ENCODE measurements at regions not wholly inside any gene's neighbourhood (a gene's known extent, or its start where the extent isn't known, plus 50 kb on each side); places are given as distances from the start of the nearest gene placed in this dataset.

DNA sequence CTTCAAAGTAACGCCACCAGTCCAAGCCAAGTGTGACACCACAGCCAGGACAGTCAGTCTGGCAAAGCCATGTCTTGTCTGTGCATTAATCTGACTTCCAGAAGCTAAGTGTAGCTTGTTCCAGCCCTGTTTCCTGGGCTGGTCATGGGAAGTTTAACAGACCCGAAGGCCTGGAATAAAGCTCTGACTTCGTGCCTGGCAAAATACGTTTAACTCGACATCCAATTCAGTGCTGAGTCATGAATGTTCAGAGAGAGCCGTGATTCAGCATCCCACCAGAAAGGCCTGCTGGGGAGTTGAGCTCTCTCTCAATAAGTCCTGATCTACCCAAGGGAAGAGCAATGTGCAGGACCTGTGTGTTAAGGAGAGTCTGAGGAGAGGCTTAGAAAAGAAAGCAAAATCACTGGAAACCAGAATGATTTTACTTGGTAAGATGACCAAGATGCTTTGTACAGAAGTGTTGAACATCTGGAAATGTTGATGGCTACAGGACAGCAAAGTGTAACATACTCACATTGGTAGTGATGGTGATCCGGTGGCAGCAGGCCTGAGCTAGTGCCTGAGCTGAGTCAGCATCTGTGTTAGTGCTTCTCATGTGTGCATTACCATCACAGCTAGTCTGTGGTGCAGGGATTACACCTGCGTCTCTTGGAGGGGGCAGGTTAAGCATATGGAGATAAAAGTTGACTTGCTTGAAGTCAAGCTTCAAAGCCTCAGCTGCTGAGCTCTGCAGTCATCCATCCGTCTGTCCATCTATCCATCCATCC is 743.7 kb upstream of the HS6ST1 start:
- Histone ChIP-seq H3K9me3 (ENCODE audit: control insufficient read depth, insufficient read depth, low read length) (no peaks in the 10 kb centered on the region), H3K27ac (ENCODE audit: low read depth, low read length) (no peak overlapping the region), H3K4me1 (ENCODE audit: control insufficient read depth, insufficient read depth, low read length) (no peaks in the 10 kb centered on the region), H3K36me3 (ENCODE audit: control insufficient read depth, insufficient read depth, low read length) (no peaks in the 10 kb centered on the region), H3K27me3 (ENCODE audit: control insufficient read depth, insufficient read depth, low read length) (no peaks in the 10 kb centered on the region), H3K4me3 (ENCODE audit: low read depth, low read length) (no peak overlapping the region), H3K9ac (ENCODE audit: low read depth, low read length) (no peak overlapping the region)

DNA sequence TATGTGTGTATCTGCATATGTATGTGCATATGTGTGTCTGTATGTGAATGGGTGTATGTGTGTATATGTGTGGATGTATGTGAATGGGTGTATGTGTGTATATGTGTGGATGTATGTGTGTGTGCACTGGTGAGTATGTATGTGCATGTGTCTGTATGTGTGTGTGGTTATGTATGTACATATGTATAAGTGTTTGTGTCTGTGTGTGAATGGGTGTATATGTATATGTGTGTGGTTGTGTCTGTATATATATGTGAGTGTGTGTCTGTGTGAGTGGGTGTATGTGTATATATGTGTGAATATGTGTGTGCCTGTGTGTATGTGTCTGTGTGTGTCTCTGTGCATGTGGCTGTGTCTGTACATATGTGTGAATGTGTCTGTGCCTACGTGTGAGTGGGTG is 748.4 kb upstream of the HS6ST1 start:
- no peaks in the 10 kb centered on the region for H3K27me3 ChIP-seq (ENCODE audit: control insufficient read depth, insufficient read depth, low read length)
- no peak overlapping the region for H3K27ac ChIP-seq (ENCODE audit: low read depth, low read length)
- H3K9me3 ChIP-seq (ENCODE audit: control insufficient read depth, insufficient read depth, low read length), result no peaks in the 10 kb centered on the region
- H3K4me3 ChIP-seq (ENCODE audit: low read depth, low read length), result no peak overlapping the region
- no peaks in the 10 kb centered on the region for H3K36me3 ChIP-seq (ENCODE audit: control insufficient read depth, insufficient read depth, low read length)
- H3K9ac ChIP-seq (ENCODE audit: low read depth, low read length), result no peak overlapping the region
- H3K4me1 ChIP-seq (ENCODE audit: control insufficient read depth, insufficient read depth, low read length), result no peaks in the 10 kb centered on the region

DNA sequence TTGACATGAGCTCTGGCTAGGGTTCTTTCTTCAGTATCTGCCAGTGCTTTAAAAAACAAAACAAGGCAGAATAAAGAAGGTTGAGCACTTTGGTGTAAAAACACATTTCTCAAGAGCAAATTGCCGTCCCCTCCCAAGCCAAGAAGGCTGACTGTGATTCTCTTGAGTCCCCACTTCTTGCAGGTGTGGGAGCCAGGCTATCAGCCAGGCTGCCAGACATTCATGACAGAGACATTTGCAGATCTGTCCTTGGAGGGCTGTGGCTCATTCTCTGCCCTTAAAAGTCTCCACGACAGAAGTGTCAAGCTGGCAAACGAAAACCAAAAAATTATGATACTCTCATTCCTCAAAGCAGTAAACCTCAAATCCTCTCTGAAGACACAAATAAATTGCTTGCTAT is 749.3 kb upstream of the HS6ST1 start:
- no peaks in the 10 kb centered on the region for H3K27me3 ChIP-seq (ENCODE audit: control insufficient read depth, insufficient read depth, low read length)
- H3K9me3 ChIP-seq (ENCODE audit: control insufficient read depth, insufficient read depth, low read length), result no peaks in the 10 kb centered on the region
- H3K4me3 ChIP-seq (ENCODE audit: low read depth, low read length), result no peak overlapping the region
- H3K27ac ChIP-seq (ENCODE audit: low read depth, low read length), result no peak overlapping the region
- H3K9ac ChIP-seq (ENCODE audit: low read depth, low read length), result no peak overlapping the region
- H3K4me1 ChIP-seq (ENCODE audit: control insufficient read depth, insufficient read depth, low read length), result no peaks in the 10 kb centered on the region
- H3K36me3 ChIP-seq (ENCODE audit: control insufficient read depth, insufficient read depth, low read length), result no peaks in the 10 kb centered on the region

DNA sequence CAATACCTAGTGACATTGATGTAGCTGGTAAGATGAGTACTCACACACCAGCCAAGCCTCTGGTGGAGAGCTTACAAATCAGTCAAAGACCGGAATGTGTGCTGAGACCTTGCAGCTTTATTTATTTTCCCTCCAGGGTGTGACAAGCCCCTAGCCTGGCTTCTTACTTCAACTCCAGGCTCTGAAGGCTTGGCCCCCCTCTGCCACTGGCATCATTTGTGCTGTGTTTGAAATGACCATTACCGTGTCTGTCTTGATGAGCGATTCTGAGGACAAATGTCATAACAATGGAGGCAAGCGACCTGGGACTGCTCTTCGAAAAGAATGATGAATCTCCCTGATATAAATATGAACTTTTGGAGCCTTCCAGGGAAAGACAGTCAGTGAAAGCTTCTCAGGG is 749.9 kb upstream of the HS6ST1 start:
- Histone ChIP-seq H3K36me3 (ENCODE audit: control insufficient read depth, insufficient read depth, low read length) (no peaks in the 10 kb centered on the region), H3K27me3 (ENCODE audit: control insufficient read depth, insufficient read depth, low read length) (no peaks in the 10 kb centered on the region), H3K9me3 (ENCODE audit: control insufficient read depth, insufficient read depth, low read length) (no peaks in the 10 kb centered on the region), H3K27ac (ENCODE audit: low read depth, low read length) (no peak overlapping the region), H3K4me1 (ENCODE audit: control insufficient read depth, insufficient read depth, low read length) (no peaks in the 10 kb centered on the region), H3K9ac (ENCODE audit: low read depth, low read length) (no peak overlapping the region), H3K4me3 (ENCODE audit: low read depth, low read length) (no peak overlapping the region)

DNA sequence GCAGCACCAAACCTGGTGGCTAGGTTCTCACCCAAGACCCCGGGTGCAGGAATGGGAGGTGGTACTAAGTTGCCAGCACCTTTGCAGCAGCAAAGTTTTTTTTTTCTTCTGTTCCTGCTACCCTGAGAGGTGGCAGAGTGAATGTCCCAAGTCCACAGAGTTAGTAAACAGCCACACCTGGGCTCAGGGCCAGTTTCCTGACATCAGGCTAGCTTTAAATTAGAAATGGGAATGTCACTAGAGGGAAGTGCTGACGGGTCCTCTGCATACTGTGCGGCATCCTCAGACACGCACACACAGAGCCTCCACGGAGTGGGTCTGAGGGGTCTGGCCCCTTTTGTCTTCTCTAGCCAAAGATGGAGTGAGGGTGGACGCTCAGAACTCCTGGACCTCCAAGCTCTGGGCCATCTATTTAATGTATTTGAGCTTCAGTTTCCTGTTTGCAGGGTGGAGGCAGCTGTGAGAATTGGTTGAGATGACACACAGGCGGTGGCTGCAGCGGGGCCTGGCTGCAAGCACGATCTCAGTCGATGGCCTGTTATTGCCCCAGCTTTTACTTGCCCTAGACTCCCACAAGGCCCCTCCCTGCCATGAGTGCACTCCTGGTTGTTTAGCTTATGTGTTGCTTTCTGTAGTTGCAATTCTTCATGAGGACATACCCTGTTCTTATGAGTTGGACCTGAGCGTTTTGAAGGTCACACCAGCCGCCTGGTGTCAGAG is 751.4 kb upstream of the HS6ST1 start:
- Histone ChIP-seq H3K4me3 (ENCODE audit: low read depth, low read length) (no peak overlapping the region), H3K27me3 (ENCODE audit: control insufficient read depth, insufficient read depth, low read length) (no peaks in the 10 kb centered on the region), H3K36me3 (ENCODE audit: control insufficient read depth, insufficient read depth, low read length) (no peaks in the 10 kb centered on the region), H3K4me1 (ENCODE audit: control insufficient read depth, insufficient read depth, low read length) (no peaks in the 10 kb centered on the region), H3K9ac (ENCODE audit: low read depth, low read length) (no peak overlapping the region), H3K27ac (ENCODE audit: low read depth, low read length) (no peak overlapping the region), H3K9me3 (ENCODE audit: control insufficient read depth, insufficient read depth, low read length) (no peaks in the 10 kb centered on the region)

DNA sequence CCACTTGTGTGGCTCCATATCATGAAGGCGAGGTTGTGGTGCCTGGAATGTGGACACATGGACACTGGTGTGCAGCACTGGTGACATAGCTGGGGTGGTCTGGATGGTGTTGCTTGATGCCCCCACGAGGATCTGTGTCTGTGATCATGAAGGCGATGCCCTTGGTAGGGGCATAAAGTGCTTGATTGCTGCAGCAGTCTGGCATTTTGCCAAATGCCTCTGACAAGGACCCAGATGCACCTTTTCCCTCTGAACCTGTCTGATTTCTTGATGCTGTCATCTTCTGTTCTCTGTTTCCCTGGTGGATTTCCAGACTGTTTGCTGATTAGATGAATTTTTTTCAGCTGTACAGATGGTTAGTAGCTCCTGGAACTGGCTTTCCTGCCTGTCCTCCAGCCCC is 752.0 kb upstream of the HS6ST1 start:
- Histone ChIP-seq H3K36me3 (ENCODE audit: control insufficient read depth, insufficient read depth, low read length) (no peaks in the 10 kb centered on the region), H3K27me3 (ENCODE audit: control insufficient read depth, insufficient read depth, low read length) (no peaks in the 10 kb centered on the region), H3K9ac (ENCODE audit: low read depth, low read length) (no peak overlapping the region), H3K9me3 (ENCODE audit: control insufficient read depth, insufficient read depth, low read length) (no peaks in the 10 kb centered on the region), H3K4me3 (ENCODE audit: low read depth, low read length) (no peak overlapping the region), H3K4me1 (ENCODE audit: control insufficient read depth, insufficient read depth, low read length) (0 out of 2 replicates have a peak, but pooled peaks cover 2% of the 10 kb centered on the region), H3K27ac (ENCODE audit: low read depth, low read length) (no peak overlapping the region)

DNA sequence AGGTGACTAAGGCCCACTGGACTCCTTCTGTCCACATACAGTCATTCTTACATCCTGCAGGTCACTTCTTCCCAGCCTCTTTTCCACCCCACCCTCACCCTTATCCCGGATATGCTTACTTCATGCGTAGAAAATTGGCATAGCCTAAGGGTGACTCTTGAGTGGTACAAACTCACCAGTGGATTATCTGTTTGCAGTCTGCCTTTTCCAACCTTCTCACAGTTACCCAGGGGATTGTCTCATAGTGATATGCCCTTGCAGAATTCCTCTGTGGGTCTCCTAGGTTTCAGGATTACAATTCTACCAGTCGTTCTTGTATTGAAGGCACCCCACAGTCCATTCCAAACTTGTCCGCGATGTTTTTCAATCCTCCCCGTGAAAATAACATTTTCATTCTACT is 752.9 kb upstream of the HS6ST1 start:
- no peaks in the 10 kb centered on the region for H3K27me3 ChIP-seq (ENCODE audit: control insufficient read depth, insufficient read depth, low read length)
- H3K27ac ChIP-seq (ENCODE audit: low read depth, low read length), result no peak overlapping the region
- H3K4me1 ChIP-seq (ENCODE audit: control insufficient read depth, insufficient read depth, low read length), result peaks cover 9% of the 10 kb centered on the region; the same call in 1 of the 2 replicates
- no peaks in the 10 kb centered on the region for H3K36me3 ChIP-seq (ENCODE audit: control insufficient read depth, insufficient read depth, low read length)
- H3K9me3 ChIP-seq (ENCODE audit: control insufficient read depth, insufficient read depth, low read length), result no peaks in the 10 kb centered on the region
- H3K9ac ChIP-seq (ENCODE audit: low read depth, low read length), result no peak overlapping the region
- H3K4me3 ChIP-seq (ENCODE audit: low read depth, low read length), result no peak overlapping the region

DNA sequence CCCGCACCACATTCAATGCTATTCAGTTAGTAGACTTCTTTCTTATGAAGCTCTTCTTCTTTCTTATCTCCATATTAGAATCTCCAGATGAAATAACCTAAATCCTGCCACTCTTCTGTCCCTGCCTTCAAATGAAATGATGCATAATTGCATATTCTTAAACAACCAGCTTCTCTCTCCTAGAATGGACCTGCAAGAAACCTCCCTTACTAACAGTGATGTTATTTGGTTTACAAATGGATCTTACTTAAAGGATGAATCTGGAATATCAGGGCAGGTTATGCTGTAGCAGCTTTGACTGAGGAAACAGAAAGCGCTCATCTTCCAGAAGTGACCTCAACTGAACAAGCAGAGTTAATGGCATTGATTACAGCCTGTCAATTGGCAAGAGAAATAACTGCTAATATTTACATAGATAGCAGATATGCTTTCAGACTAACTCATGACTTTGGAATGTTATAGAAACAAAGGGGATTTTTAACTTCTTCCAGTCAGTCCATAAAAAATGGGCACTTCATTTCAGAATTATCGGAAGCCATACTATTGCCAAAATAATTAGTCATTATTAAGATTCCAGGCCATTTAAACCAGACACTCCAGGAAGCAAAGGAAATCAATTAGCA is 755.7 kb upstream of the HS6ST1 start:
- H3K4me3 ChIP-seq (ENCODE audit: low read depth, low read length), result no peak overlapping the region

DNA sequence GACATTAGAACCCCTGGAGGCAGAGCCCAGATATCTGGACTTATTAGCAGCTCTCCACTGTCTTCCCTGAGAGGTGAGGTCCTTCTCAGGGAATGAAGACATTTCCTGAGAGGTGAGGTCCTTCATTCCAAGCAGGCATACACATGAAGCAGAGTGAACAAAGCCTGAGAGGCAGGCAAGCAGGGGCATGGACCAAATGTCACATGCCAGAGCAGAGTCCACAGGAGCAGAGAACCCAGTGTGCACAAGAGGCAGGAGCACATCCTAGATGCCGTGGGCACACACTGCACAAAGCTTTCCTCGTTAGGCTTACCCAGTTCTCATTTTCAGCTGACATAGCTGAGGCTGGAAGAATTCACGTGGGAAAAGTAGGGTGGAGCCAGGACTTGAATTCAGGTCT is 759.9 kb upstream of the HS6ST1 start:
- no peaks in the 10 kb centered on the region for H3K36me3 ChIP-seq (ENCODE audit: control insufficient read depth, insufficient read depth, low read length)
- H3K27ac ChIP-seq (ENCODE audit: low read depth, low read length), result no peak overlapping the region
- H3K4me3 ChIP-seq (ENCODE audit: low read depth, low read length), result no peak overlapping the region
- peaks cover 21% of the 10 kb centered on the region for H3K4me1 ChIP-seq (ENCODE audit: control insufficient read depth, insufficient read depth, low read length)
- H3K9me3 ChIP-seq (ENCODE audit: control insufficient read depth, insufficient read depth, low read length), result no peaks in the 10 kb centered on the region
- H3K27me3 ChIP-seq (ENCODE audit: control insufficient read depth, insufficient read depth, low read length), result no peaks in the 10 kb centered on the region
- no peak overlapping the region for H3K9ac ChIP-seq (ENCODE audit: low read depth, low read length)

More for the DNA sequence above, 755.7 kb upstream of the HS6ST1 start:
- Histone ChIP-seq H3K27me3 (ENCODE audit: control insufficient read depth, insufficient read depth, low read length) (no peaks in the 10 kb centered on the region), H3K27ac (ENCODE audit: low read depth, low read length) (no peak overlapping the region), H3K9ac (ENCODE audit: low read depth, low read length) (no peak overlapping the region), H3K36me3 (ENCODE audit: control insufficient read depth, insufficient read depth, low read length) (no peaks in the 10 kb centered on the region), H3K9me3 (ENCODE audit: control insufficient read depth, insufficient read depth, low read length) (no peaks in the 10 kb centered on the region), H3K4me1 (ENCODE audit: control insufficient read depth, insufficient read depth, low read length) (peaks cover 9% of the 10 kb centered on the region; the same call in 1 of the 2 replicates)

DNA sequence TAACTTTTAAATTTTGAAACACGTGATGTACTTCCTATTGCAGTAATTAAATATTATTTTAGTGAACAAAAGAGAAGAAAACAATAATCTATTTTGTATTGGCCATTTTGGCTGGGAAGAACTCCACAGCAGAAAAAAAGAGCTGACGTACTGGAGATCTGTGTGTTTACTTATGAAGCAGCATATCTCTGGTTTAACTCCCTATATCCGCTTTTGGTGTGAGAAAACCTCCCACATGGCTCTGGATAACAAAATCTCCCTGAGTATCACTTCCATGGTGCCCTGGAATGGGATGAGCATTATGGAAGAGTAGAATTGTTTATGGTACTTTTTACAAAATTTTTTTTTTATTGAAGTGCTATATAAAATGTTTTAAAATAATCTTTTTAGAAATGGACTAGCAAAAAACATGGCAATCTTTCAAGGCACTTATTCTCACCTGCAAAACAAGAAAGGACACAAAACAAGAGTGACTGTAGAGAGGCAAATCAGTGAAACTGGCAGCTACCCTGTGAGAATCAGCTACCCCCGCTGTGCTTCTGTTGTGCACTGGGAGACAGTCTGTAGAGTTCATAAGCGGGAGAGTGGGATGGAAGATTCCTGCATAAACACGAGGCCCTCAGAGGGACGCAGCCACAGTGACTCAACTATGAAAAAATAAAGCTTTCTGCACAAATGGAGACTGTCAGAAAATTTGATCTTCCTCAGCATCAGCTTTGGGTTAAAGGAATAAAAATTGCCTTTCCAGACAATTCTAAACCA is 762.2 kb upstream of the HS6ST1 start:
- Histone ChIP-seq H3K9me3 (ENCODE audit: control insufficient read depth, insufficient read depth, low read length) (no peaks in the 10 kb centered on the region), H3K4me1 (ENCODE audit: control insufficient read depth, insufficient read depth, low read length) (peaks cover 18% of the 10 kb centered on the region), H3K36me3 (ENCODE audit: control insufficient read depth, insufficient read depth, low read length) (no peaks in the 10 kb centered on the region), H3K27me3 (ENCODE audit: control insufficient read depth, insufficient read depth, low read length) (no peaks in the 10 kb centered on the region), H3K4me3 (ENCODE audit: low read depth, low read length) (no peak overlapping the region), H3K27ac (ENCODE audit: low read depth, low read length) (no peak overlapping the region), H3K9ac (ENCODE audit: low read depth, low read length) (no peak overlapping the region)
